Hepatocyte (in vitro differentiated cells): ENCODE measurements at regions not wholly inside any gene's neighbourhood (a gene's known extent, or its start where the extent isn't known, plus 50 kb on each side); places are given as distances from the start of the nearest gene placed in this dataset.

Source experiments
- EZH2 ChIP-seq: fragments of 200-600 bp; sonication (generic); IDR thresholded peaks from 2 replicates; pipeline ENCODE4 v1.6.1; 2016; ENCODE audit warnings: antibody characterized with exemption, mild to moderate bottlenecking, borderline replicate concordance
- EZH2phosphoT487 ChIP-seq: fragments of 200-600 bp; sonication (generic); IDR thresholded peaks from one replicate; pipeline ENCODE4 v1.6.1; 2018; ENCODE audit warnings: antibody characterized with exemption, mild to moderate bottlenecking, low read depth, moderate library complexity; ENCODE audit not compliant: unreplicated experiment, severe bottlenecking
- TF ChIP-seq, protein P1 (sequence below): fragments of 200-600 bp; sonication (generic); IDR thresholded peaks from 2 replicates; pipeline ENCODE4 v1.5.1; 2016; ENCODE audit warnings: antibody characterized with exemption, mild to moderate bottlenecking; ENCODE audit not compliant: poor library complexity

DNA sequence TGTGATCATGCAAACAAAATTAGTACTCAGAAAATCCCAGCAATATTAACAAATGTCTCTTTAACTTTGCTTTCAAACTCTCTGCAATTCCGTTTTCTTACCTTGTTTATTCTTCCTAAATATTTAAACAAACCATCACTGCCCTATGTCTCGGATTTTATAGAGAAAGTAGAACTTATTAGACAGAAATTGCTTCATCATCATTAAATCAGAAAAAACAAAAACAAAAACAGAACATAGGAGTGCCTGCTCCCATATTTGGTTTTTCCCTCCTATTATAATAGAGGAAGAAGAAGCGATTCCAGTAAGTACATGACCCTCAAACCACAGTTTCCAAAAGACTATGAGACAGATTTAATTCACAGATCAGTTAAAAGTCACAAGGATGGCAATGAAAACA is 1228.0 kb downstream of the RPA4 start:
- TF ChIP-seq, protein P1, sequence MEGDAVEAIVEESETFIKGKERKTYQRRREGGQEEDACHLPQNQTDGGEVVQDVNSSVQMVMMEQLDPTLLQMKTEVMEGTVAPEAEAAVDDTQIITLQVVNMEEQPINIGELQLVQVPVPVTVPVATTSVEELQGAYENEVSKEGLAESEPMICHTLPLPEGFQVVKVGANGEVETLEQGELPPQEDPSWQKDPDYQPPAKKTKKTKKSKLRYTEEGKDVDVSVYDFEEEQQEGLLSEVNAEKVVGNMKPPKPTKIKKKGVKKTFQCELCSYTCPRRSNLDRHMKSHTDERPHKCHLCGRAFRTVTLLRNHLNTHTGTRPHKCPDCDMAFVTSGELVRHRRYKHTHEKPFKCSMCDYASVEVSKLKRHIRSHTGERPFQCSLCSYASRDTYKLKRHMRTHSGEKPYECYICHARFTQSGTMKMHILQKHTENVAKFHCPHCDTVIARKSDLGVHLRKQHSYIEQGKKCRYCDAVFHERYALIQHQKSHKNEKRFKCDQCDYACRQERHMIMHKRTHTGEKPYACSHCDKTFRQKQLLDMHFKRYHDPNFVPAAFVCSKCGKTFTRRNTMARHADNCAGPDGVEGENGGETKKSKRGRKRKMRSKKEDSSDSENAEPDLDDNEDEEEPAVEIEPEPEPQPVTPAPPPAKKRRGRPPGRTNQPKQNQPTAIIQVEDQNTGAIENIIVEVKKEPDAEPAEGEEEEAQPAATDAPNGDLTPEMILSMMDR = no peak
- no peak for TF ChIP-seq EZH2
- TF ChIP-seq EZH2phosphoT487 = no peak
